Gastroesophageal sphincter (tissue), 4 donors: ENCODE measurements at regions not wholly inside any gene's neighbourhood (a gene's known extent, or its start where the extent isn't known, plus 50 kb on each side); places are given as distances from the start of the nearest gene placed in this dataset.
A peak's percentile ranks its signal among the peaks of the same experiment; 100 is the strongest.

Source experiments
- ATAC-seq: fragments of 150-250 bp; one replicate; pipeline ENCODE4 v1.9.1; 2016; ENCODE audit warnings: mild to moderate bottlenecking, moderate library complexity
- H3K27ac ChIP-seq, 4 donors: fragments of 200-600 bp; sonication (generic) in 3 of 4; 1 replicate in 3 of 4; 2 replicates in 1 of 4; pipeline ENCODE4 v1.5.1; 2016 to 2019
- H3K27me3 ChIP-seq: fragments of 200-600 bp; sonication (generic); one replicate; pipeline ENCODE4 v1.5.1; 2019
- H3K36me3 ChIP-seq, 2 donors: fragments of 200-600 bp; sonication (generic); one replicate each; pipeline ENCODE4 v1.5.1; 2019; ENCODE audit warnings: control low read depth in 1 of 2
- H3K4me1 ChIP-seq, 3 donors: fragments of 200-600 bp; sonication (generic); 1 replicate in 2 of 3; 2 replicates in 1 of 3; pipeline ENCODE4 v1.5.1; 2016 to 2019; ENCODE audit warnings: control low read depth in 2 of 3
- H3K4me3 ChIP-seq, 2 donors: fragments of 200-600 bp; sonication (generic); one replicate each; pipeline ENCODE4 v1.5.1; 2019; ENCODE audit warnings: mild to moderate bottlenecking in 1 of 2, moderate library complexity in 1 of 2
- H3K9me3 ChIP-seq, 3 donors: fragments of 200-600 bp; sonication (generic); one replicate each; pipeline ENCODE4 v1.5.1; 2017 to 2019; ENCODE audit warnings: control low read depth in 2 of 3
- CTCF ChIP-seq, 4 experiments: fragments of 200-600 bp in 2 of 4; fragments of 450-650 bp in 2 of 4; sonication (generic) in 1 of 4; IDR thresholded peaks; one replicate each; pipeline ENCODE4 v1.5.1; 2017 to 2019; ENCODE audit warnings: antibody characterized with exemption in 4 of 4, mild to moderate bottlenecking in 2 of 4, moderate library complexity in 2 of 4
- EP300 ChIP-seq: sonication (generic); formaldehyde crosslinking; IDR thresholded peaks from one replicate; pipeline ENCODE4 v1.6.1; 2017; ENCODE audit warnings: antibody characterized with exemption, mild to moderate bottlenecking
- POLR2A ChIP-seq, 2 donors: fragments of 450-650 bp; IDR thresholded peaks; one replicate each; pipeline ENCODE4 v1.6.1; 2017; ENCODE audit warnings: antibody characterized with exemption in 2 of 2, mild to moderate bottlenecking in 2 of 2, moderate library complexity in 1 of 2
- POLR2AphosphoS5 ChIP-seq: sonication (generic); formaldehyde crosslinking; IDR thresholded peaks from one replicate; pipeline ENCODE4 v1.6.1; 2017; ENCODE audit warnings: antibody characterized with exemption
- WGBS, 2 donors: methylation state at CpG; one replicate each; pipeline ENCODE4 v1.1.5; 2018; ENCODE audit warnings: low coverage in 1 of 2; 5-methylcytosine and 5-hydroxymethylcytosine counted together

- WGBS, 2 donors, result 67 to 86% methylated on average over 5 to 8 of the region's 9 CpGs
Observed at GRCh38 chr9:754150-754931, 87.2 kb upstream of the DMRT1 start.

GRCh38 chr9:755454-756381, 85.8 kb upstream of the DMRT1 start:
- no peaks in the 10 kb centered on the region for H3K36me3 ChIP-seq
- H3K27ac ChIP-seq, result peak overlapping the region in 1 of 4 donors; percentile 23
- peak; percentile 29 for ATAC-seq
- no peaks in the 10 kb centered on the region for H3K9me3 ChIP-seq
- no peaks in the 10 kb centered on the region for H3K27me3 ChIP-seq
- TF ChIP-seq POLR2AphosphoS5 (no peak), EP300 (no peak), CTCF (IDR thresholded peaks at IDR 0.05) (no peak)
- 42% methylated on average over 3 of the region's 12 CpGs; no CpG with 5 or more reads in 1 of the 2 donors for WGBS, 2 donors
- peaks cover 3 to 21% (median 8%) of the 10 kb centered on the region in 3 donors for H3K4me1 ChIP-seq
- no peak overlapping the region for H3K4me3 ChIP-seq

More at GRCh38 chr9:754150-754931, 87.2 kb upstream of the DMRT1 start:
- peaks cover 3 to 32% (median 8%) of the 10 kb centered on the region in 3 donors for H3K4me1 ChIP-seq
- no peaks in the 10 kb centered on the region for H3K27me3 ChIP-seq
- TF ChIP-seq POLR2A (IDR thresholded peaks at IDR 0.05) (no peak), CTCF (IDR thresholded peaks at IDR 0.05) (peak in 1 of 4 experiments; percentile 4)
- no peaks in the 10 kb centered on the region for H3K9me3 ChIP-seq
- no peak overlapping the region for H3K27ac ChIP-seq
- no peaks in the 10 kb centered on the region for H3K36me3 ChIP-seq
- no peak for ATAC-seq
- no peak overlapping the region for H3K4me3 ChIP-seq

GRCh38 chr9:757246-757881, 84.1 kb upstream of the DMRT1 start:
- no peaks in the 10 kb centered on the region for H3K36me3 ChIP-seq
- H3K9me3 ChIP-seq, result no peaks in the 10 kb centered on the region
- no peak overlapping the region for H3K4me3 ChIP-seq
- no peak overlapping the region for H3K27ac ChIP-seq
- H3K4me1 ChIP-seq, result peaks cover 0 to 4% (median 0%) of the 10 kb centered on the region in 3 donors
- no peak for TF ChIP-seq POLR2A (IDR thresholded peaks at IDR 0.05)
- TF ChIP-seq CTCF (IDR thresholded peaks at IDR 0.05), result peak; percentile 32 to 67 (median 58)
- H3K27me3 ChIP-seq, result no peaks in the 10 kb centered on the region
- peak; percentile 68 for ATAC-seq
- 31 to 47% methylated on average over 5 of the region's 13 CpGs for WGBS, 2 donors

- TF ChIP-seq POLR2AphosphoS5, result no peak
- no peak for TF ChIP-seq EP300
- TF ChIP-seq POLR2A (IDR thresholded peaks at IDR 0.05), result no peak
- no peak for TF ChIP-seq CTCF (IDR thresholded peaks at IDR 0.05)
- Histone ChIP-seq H3K27me3 (no peaks in the 10 kb centered on the region), H3K36me3 (no peaks in the 10 kb centered on the region), H3K9me3 (no peaks in the 10 kb centered on the region), H3K4me1 (no peaks in the 10 kb centered on the region), H3K27ac (no peak overlapping the region), H3K4me3 (no peak overlapping the region)
- ATAC-seq, result no peak
- 83 to 96% methylated on average over 3 to 4 of the region's 5 CpGs for WGBS, 2 donors
Observed at GRCh38 chr9:758146-758545, 83.4 kb upstream of the DMRT1 start.
